ENCODE measurements at regions not wholly inside any gene's neighbourhood (a gene's known extent, or its start where the extent isn't known, plus 50 kb on each side); places are given as distances from the start of the nearest gene placed in this dataset.

DNA sequence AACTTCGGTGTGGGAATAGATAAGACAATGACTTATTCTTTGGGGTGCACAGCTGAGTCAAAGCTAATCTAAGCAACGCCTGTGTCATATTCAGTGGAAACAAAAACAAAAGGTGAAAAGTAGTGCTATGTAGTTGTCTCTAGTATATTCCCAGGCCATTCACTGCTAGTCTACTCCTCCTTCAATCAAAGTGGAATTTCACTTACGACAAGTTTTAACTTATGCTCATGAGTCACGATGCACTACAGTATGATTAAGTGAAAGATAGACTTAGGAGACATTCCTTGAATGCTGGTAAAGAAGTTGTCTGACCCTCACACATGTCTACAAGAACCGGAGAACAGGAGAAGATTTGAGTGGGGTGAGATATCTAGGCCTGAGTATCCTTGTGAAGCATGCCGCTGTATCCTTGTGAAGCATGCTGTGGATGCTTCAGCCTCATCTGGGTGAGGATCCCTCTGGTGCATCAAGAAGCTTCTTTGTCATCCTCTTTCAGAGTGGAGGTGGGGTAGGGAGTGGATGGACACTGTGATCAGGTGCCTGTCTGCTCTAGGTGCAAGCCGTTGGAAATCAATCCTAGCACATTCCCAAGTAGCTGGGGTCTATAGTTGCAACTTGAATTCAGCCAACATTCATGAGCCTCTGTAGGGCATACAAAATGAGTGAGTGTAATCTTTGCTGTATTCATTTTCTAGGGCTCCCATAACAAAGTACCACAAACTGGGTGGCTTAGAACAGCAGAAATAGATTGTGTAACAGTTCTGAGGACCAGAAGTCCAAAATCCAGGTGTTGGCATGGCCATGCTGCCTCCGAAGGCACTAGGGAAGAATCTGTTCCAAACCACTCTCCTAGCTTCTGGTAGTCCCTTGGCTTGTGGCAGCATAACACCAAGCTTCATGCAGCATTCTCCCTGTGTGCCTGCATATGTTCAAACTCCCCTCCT is 173.5 kb upstream of the FN1 start:
- DNase-seq (ENCODE audit: extremely low read depth in 1 of 2, low read depth in 1 of 2) = no peak

DNA sequence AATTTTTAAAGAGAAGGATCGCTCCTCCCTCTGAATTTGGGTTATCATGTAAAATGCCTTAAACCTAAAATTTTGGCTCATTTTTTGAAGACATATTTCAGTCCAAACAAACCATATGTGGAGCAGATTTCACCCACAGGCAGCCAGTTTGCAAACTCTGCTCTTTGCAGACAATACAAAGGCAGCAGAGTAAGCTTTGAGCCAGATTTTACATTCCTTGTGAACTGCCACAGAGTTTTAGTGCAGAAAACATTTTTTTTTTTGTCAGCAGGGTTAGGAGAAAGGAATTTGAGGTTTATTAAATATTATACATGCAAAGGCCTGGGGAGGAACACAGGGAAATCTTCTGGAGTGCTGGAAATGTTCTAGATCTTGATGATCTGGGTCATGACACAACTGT is 171.9 kb upstream of the FN1 start:
- no peak for DNase-seq (ENCODE audit: extremely low read depth in 1 of 2, low read depth in 1 of 2)

DNA sequence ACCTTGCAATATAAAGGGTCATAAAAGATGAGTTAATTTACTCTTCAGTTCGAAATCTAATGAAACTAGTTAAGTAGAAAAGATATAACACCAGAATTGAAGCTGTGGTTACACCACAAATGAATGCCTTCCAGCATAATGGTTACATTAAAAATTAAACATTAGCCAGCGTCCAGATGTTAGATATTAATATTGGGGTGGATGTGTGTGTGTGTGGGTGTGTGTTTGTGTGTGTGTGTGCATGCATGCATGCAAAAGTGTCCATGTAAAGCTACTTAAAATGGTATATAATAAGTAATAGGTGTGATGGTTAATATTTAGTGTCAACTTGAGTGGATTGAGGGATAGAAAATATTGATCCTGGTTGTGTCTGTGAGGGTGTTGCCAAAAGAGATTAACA is 170.4 kb upstream of the FN1 start:
- no peak for DNase-seq (ENCODE audit: extremely low read depth in 1 of 2, low read depth in 1 of 2)

DNA sequence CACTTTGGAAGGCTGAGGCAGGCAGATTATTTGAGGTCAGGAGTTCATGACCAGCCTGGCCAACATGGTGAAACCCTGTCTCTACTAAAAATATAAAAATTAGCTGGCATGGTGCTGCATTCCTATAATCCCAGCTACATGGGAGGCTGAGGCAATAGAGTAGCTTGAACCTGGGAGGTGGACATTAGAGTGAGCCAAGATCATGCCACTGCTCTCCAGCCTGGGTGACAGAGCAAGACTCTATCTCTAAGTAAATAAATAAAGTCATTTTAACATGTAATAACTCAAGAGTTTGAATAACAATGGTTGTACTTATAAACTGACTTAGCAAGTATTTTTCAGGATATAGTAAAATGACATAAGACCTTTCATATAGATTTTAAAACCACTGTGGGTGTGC is 169.3 kb upstream of the FN1 start:
- DNase-seq (ENCODE audit: extremely low read depth in 1 of 2, low read depth in 1 of 2) = no peak

DNA sequence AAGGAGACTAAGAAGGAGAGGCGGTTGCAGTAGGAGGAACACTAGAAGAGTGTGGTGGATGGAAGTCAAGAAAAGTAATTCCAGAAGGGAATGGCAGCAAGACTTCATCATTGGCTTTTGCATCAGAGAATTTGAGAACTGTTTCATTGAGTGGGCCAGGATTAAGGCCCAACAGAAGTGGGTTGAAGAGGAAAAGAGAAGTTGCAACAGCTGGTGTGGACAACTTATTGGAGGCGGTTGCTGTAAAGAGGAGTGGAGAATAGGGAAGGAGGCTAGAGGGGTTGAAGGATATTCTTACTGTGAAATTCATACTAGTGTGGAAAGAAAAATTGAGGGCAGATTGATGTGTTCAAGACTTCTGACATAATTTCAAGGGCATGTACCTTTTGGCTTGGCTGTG is 168.7 kb upstream of the FN1 start:
- DNase-seq (ENCODE audit: extremely low read depth in 1 of 2, low read depth in 1 of 2) = no peak

DNA sequence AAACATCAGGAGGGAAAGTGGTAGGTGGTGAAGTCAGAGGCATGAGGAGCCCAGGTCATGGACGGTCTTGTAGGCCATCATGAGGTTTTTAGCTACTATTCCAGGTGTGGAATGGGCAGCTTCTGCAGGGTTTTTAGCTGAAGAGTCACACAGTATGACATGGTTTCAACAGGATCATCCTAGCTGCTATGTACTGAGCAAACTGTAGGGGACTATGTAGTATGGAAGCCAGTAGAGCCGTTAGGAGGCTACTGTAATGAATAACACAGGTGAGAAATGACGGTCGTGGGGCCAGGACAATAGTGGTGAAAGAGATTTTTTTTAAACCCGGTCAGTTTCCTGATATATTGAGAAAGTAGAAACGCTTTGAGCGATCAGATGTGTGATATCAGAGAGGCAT is 167.6 kb upstream of the FN1 start:
- DNase-seq (ENCODE audit: extremely low read depth in 1 of 2, low read depth in 1 of 2) = no peak

DNA sequence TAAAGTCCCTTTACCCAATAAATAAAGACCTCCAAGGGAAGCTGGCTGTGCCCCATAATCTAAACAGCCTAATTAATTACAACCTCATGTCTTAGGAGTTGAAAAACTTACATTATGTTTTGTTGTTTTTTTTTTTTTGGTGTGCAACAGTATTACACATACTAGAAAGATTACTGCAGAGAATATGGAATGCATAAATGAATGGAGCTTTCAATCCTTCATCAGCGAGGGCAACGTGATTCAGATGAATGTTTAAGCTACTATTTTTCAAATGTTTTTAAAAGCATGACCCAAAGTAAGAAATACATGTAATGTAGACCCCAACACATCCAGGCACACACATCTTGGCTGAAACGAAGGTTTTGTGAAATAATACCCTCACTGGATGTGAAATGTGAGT is 167.1 kb upstream of the FN1 start:
- no peak for DNase-seq (ENCODE audit: extremely low read depth in 1 of 2, low read depth in 1 of 2)

DNA sequence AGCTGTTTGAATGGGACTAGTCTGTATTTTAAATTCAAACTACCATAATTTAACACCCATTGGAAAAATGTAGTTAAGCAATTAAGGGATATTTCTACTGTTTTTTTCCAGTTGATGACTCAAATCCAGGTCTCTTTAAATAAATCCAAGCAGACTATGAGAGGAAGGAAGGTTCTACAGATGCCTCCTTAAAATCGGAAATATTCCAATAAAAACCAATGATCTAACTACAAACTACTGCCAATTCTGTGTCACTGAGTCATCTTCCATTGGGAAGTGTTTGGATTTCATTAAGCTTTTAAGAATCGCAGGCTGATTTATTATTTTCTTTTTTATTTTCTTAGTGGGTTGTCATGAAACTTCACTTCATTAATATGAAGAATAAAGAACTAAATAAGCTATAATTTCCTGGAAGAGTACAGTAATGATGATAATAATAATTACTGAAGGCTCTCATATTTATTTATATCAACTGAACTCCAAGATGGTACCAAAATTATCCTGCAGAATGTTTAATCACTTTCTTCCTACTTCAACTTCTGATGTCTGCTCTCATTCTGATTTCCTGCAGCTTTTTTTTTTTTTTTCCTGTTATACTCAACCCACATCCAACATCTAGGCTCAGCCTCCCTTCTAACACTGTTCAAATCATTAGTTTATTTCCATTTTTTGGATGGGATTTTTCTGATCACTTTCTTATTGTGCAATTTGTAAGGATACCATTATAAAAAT is 166.3 kb upstream of the FN1 start:
- DNase-seq (ENCODE audit: extremely low read depth in 1 of 2, low read depth in 1 of 2) = no peak

DNA sequence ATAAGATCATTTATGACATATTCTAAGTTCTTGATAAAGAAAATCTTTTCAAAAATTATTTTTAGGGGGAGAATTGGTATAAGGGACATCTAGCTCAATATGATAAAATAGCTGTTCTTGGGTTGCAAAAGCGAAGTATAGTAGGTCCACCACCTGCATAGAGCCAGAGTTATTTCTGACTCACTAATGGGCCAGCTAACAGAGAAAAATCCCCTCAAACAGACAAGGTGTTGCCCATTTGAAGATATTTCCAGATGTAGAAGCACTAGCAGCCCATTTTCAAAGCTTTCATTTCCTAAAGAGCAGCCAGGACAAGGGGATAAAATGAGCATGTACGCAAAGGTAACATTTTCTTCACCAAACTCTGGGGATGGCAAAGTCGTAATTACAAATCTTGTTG is 165.7 kb upstream of the FN1 start:
- DNase-seq (ENCODE audit: extremely low read depth in 1 of 2, low read depth in 1 of 2) = no peak

DNA sequence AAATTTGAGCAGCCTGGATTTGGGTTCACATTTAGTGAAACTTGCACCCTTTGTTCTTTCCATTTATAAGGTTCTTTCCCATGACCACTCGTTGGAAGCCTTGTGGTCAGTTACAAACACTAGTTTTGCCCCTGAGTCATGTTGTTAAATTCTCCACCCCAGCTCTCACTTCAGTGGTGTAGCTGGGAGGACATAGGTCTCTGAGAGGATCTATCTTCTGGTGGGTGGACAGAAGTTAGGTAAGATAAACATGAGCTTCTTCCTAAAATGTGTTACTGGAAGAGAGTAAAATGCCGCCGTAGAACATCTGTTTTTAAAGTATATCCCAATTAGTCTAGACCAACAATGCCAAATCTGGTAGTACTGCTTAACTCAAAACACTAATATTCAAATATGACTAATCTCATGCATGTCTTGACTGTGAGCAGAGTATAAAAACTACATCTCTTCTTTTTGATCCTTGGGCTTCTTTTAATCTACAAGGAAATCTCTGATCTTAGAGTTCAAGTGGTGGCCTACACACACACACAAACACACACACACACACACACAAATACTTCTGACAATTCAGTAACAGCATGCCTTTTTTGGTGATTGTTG is 162.6 kb upstream of the FN1 start:
- no peak for DNase-seq (ENCODE audit: extremely low read depth in 1 of 2, low read depth in 1 of 2)

DNA sequence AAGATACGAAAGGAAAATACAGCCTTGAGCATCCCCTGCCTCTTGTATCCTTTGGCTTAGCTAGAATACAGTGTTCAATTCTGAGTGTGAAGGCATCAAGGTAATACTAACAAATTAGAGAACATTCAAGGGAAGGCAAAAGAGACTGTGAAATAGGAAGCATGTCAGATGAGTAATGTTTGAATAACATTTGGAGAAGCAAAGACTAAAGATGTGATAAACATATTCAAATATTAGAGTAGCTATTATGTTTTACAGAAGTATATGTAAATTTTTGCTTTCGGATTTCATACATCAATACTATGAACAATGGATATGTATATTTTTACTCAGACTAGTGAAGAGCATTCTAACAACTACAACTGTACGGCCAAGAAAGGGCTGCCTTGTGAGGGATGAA is 161.7 kb upstream of the FN1 start:
- DNase-seq (ENCODE audit: extremely low read depth in 1 of 2, low read depth in 1 of 2) = no peak

DNA sequence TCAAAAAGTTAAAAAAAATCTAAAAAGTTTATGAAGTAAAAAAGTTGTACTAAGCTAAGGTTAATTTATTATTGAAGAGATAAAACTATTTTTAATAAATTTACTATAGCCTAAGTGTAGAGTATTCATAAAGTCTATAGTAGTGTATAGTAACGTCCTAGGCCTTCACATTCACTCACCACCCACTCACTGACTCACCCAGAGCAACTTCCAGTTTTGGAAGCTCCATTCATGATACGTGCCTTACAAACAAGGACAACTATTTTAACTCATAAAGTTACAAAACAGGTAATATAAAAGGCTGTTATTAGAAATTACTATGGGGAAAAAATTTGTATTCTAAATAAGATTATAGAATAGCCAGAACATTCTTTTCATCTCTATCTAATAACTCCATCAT is 158.9 kb upstream of the FN1 start:
- DNase-seq (ENCODE audit: extremely low read depth in 1 of 2, low read depth in 1 of 2) = no peak

DNA sequence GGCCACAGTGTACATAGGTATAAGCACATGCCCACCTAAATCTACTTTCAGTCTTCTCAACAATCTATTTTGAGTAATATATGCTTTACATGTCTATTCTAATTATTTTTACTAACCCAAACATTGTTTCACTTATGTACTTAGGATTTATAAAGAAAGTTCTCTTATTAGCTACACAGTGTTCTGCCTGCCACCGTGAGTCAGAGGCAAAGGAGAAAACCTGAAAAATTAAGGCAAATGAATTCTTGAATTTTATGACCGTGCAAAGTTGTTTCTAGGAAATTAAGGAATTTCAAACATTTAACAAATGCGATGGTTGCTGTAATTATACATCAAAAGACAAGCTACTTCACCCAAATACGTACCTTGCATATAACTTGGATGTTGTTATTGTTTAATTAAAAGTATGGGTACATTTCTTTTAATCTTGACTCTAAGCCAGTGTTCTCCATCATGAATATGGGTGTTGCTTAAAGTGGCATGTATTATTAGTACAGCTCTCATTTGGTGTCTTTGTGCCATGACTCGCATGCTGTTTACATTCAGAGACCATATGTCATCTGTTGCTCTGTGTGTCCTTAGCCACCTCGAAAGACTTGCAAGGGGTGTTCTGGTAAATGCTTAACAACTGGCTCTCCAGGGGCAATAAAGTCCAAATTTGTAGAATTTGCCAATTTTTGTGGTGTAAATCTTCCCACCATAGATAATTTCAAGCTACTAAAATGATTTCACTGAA is 154.3 kb upstream of the FN1 start:
- no peak for DNase-seq (ENCODE audit: extremely low read depth in 1 of 2, low read depth in 1 of 2)

DNA sequence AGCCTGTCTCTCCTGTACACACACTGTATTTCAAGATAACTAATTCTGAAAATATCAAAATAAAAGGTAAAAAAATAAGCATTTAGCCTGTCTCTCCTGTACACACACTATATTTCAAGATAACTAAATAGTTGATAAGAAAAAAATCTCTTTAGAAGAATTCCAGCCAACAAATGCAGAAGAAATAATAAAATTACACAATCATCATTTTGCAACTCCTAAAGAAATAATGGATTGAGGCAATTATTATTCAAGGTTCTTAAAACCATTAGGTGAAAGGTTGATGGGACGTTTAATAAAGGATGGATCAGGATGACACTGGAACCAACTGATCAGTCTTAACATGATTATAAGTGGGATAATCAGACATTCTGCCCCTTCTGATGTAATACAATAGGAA is 148.0 kb upstream of the FN1 start:
- DNase-seq (ENCODE audit: extremely low read depth in 1 of 2, low read depth in 1 of 2) = no peak

DNA sequence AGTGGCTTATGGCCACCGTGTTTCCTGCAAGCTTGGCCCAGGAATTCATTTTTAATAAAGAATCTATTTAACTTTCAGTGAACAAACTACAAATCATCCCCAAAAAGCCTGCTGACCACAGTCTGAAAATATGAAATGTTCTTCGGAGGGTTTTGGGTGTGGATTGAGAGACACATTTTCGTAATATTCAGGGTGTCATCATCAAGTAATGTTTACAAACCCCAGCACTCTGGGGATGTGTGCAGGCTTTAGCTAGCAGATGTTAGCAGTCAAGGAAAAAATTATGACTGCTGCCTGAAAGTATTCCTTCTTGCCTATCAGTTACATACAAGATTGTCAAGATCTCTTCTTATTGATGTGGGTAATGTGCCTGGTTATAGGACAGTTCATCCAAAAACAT is 143.9 kb upstream of the FN1 start:
- DNase-seq (ENCODE audit: extremely low read depth in 1 of 2, low read depth in 1 of 2) = no peak

DNA sequence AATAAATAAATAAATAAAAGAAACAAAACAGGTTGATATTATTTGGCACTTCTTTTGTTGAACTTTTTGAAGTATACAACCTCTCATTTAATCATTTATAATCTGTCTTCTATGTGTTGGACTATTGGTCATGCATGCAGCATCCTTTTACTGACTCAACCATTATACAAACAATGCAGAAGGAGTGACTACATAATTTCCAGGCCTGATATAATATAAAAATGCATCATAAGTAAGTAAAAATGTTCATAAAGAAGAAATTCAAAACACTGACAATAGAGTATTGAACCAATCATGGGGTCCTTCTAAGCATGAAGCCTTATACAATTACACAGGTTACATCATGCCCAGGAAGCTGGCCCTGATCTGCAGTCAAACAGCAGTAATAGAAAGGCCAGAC is 141.5 kb upstream of the FN1 start:
- DNase-seq (ENCODE audit: extremely low read depth in 1 of 2, low read depth in 1 of 2) = no peak

DNA sequence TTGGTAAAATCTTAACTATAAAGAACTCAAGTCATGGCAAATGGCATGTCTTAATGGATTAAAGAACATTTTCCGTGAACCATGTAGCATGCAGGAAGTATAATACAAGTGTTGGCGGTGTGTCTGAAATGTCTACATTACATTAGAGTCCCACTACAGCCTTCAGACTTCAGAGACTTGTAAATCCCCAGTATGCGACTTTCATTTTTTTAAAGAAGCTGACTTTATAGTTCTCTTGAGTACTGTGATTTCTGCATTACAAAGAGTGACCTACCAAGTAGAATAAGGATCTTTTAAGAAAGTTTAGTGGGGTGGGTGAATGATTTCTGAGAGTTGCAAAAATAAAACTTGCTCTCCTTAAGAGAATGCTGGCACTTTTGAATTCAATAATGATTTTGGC is 140.7 kb upstream of the FN1 start:
- no peak for DNase-seq (ENCODE audit: extremely low read depth in 1 of 2, low read depth in 1 of 2)

DNA sequence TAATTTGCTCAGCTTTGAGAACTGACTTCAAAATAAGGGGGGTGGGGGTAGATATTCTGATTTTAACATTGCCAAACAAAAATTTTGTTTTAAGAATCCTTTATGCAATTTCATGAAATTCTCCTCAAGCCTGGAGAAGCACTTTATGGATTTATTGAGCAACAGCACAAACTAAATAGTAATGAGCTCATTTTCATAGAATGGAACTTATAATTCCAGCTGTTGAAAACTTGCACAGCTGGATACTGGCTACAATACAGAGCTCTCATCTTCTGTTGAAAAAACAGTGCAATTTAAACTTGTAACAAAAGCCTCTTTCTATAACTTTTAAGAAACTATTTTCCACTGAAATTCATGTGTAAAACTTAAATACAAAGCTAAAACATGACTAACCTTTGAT is 137.6 kb upstream of the FN1 start:
- no peak for DNase-seq (ENCODE audit: extremely low read depth in 1 of 2, low read depth in 1 of 2)

DNA sequence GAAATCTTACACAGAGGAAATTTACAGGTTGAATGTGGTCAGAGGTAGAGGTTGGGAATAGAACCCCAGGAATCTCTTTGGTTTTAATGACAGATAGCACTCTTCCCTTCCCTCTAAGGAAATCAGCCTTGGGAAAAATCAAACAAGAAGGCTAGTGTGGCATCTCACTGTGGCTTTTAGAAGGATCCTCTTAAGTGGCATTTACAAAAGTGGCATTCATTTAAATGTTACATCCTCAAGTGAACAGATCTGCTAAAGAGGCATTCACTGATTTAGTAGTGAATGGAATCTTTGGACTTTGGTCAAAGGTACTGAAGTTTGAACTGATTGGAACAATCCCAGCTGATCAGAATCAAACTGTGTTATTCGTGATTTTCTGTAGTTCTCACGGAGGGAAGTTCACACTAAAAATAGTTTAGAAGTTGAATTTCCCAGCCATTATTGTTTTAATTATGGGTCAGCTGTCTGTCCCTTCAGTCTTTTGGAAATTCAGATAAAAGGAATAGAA is 136.5 kb upstream of the FN1 start:
- DNase-seq (ENCODE audit: extremely low read depth in 1 of 2, low read depth in 1 of 2) = no peak

DNA sequence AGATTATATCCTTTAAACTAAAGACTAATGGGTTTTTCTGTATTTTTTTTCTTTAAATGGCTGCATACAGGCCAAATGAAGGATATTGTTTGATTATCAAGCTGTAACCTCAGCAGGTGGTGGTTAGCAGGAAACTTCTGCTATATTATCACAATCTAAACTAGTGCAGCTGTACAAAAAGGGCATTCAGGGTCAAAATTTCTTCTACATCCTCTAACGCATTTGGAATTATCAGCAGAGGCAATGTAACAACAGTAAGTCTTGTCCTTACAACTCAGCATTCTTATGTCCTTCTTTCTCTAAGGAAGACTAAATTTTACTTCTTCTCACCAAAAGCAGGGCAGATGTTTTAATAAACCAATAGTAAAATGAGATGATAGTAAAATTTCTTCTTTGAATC is 135.8 kb upstream of the FN1 start:
- DNase-seq (ENCODE audit: extremely low read depth in 1 of 2, low read depth in 1 of 2) = no peak

DNA sequence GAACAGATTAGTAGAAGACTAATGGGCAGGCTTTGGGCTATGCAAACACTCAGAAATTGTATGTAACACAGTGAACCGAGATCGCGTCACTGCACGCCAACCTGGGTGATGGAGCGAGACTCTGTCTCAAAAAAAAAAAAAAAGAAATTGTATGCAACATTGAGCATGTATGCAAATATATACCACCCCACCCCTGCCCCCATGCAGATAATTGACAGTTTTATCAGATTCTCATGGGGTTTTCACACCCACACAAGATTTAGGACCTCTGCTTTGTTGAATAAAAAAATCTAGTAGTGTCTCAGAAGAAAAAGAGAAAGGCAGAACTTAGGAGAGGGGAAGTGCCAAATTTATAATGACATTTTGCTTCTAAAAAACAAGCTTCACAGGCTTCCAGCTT is 131.6 kb upstream of the FN1 start:
- DNase-seq (ENCODE audit: extremely low read depth in 1 of 2, low read depth in 1 of 2) = no peak

All from stimulated activated CD8-positive, alpha-beta memory T cell treated with anti-CD3 and anti-CD28 coated beads, Interleukin-7, amount 100 ng/mL, for 48 hours (primary cell).